ENCODE measurements at regions not wholly inside any gene's neighbourhood (a gene's known extent, or its start where the extent isn't known, plus 50 kb on each side); places are given as distances from the start of the nearest gene placed in this dataset.

GRCh38 chr2:40955635-40956034, 503.7 kb upstream of the SLC8A1 start:
- H3K27me3 ChIP-seq = no peaks in the 10 kb centered on the region
- no peaks in the 10 kb centered on the region for H3K4me1 ChIP-seq
- no peaks in the 10 kb centered on the region for H3K9me3 ChIP-seq
- H3K4me3 ChIP-seq (replicated peaks in 1 of 3) = no peak overlapping the region
- DNase-seq = no peak
- intact Hi-C loops (cut with DNase I) = no loop called here
- no peaks in the 10 kb centered on the region for H3K36me3 ChIP-seq
- TF ChIP-seq CTCF (IDR thresholded peaks at IDR 0.05) = no peak
- no peak for TF ChIP-seq POLR2A (IDR thresholded peaks at IDR 0.05)
- no peak overlapping the region for H3K27ac ChIP-seq

GRCh38 chr2:40957508-40957907, 505.6 kb upstream of the SLC8A1 start:
- no peak for TF ChIP-seq CTCF (IDR thresholded peaks at IDR 0.05)
- no peak for TF ChIP-seq POLR2A (IDR thresholded peaks at IDR 0.05)
- 78 to 83% methylated on average over 9 of the region's 9 CpGs for WGBS, 2 donors
- Histone ChIP-seq H3K4me3 (replicated peaks in 1 of 3) (no peak overlapping the region), H3K4me1 (no peaks in the 10 kb centered on the region), H3K9me3 (no peaks in the 10 kb centered on the region), H3K36me3 (no peaks in the 10 kb centered on the region), H3K27ac (no peak overlapping the region), H3K27me3 (no peaks in the 10 kb centered on the region)
- intact Hi-C loops (cut with DNase I) = no loop called here
- DNase-seq = no peak

GRCh38 chr2:40962026-40962425, 510.1 kb upstream of the SLC8A1 start:
- H3K27me3 ChIP-seq = no peaks in the 10 kb centered on the region
- TF ChIP-seq POLR2A (IDR thresholded peaks at IDR 0.05) = no peak
- no peak for TF ChIP-seq CTCF (IDR thresholded peaks at IDR 0.05)
- no peaks in the 10 kb centered on the region for H3K9me3 ChIP-seq
- 71 to 79% methylated on average over 5 of the region's 5 CpGs for WGBS, 2 donors
- H3K27ac ChIP-seq = no peak overlapping the region
- DNase-seq = no peak
- intact Hi-C loops (cut with DNase I) = no loop called here
- H3K4me1 ChIP-seq = no peaks in the 10 kb centered on the region
- H3K4me3 ChIP-seq (replicated peaks in 1 of 3) = no peak overlapping the region
- no peaks in the 10 kb centered on the region for H3K36me3 ChIP-seq

GRCh38 chr2:40964509-40965250, 512.8 kb upstream of the SLC8A1 start:
- Histone ChIP-seq H3K4me3 (replicated peaks in 1 of 3) (no peak overlapping the region), H3K4me1 (no peaks in the 10 kb centered on the region), H3K36me3 (no peaks in the 10 kb centered on the region), H3K9me3 (no peaks in the 10 kb centered on the region), H3K27ac (no peak overlapping the region), H3K27me3 (no peaks in the 10 kb centered on the region)
- intact Hi-C loops (cut with DNase I) = no loop called here
- 85 to 93% methylated on average over 3 of the region's 3 CpGs for WGBS, 2 donors
- TF ChIP-seq POLR2A (IDR thresholded peaks at IDR 0.05) (no peak), CTCF (IDR thresholded peaks at IDR 0.05) (no peak)
- DNase-seq = no peak

GRCh38 chr2:40967451-40967850, 515.6 kb upstream of the SLC8A1 start:
- no peak for DNase-seq
- TF ChIP-seq POLR2A (IDR thresholded peaks at IDR 0.05) (no peak), CTCF (IDR thresholded peaks at IDR 0.05) (no peak)
- no peak overlapping the region for H3K27ac ChIP-seq
- H3K4me1 ChIP-seq = no peaks in the 10 kb centered on the region
- intact Hi-C loops (cut with DNase I) = no loop called here
- H3K36me3 ChIP-seq = no peaks in the 10 kb centered on the region
- H3K27me3 ChIP-seq = no peaks in the 10 kb centered on the region
- WGBS, 2 donors = 92 to 93% methylated on average over 4 of the region's 4 CpGs
- no peaks in the 10 kb centered on the region for H3K9me3 ChIP-seq
- no peak overlapping the region for H3K4me3 ChIP-seq (replicated peaks in 1 of 3)

Data from thyroid gland (tissue), 4 donors.